Activated T-cell treated with anti-CD3 and anti-CD28 coated beads, Interleukin-2, amount 50 U/mL, for 24 hours (primary cell): ENCODE measurements at regions not wholly inside any gene's neighbourhood (a gene's known extent, or its start where the extent isn't known, plus 50 kb on each side); places are given as distances from the start of the nearest gene placed in this dataset.

Experiments used
- DNase-seq: peaks from one replicate; pipeline ENCODE4 v3.0.0-alpha.2; 2020
- H3K27ac Mint-ChIP-seq: 2 replicates; pipeline ENCODE4 v1.8.0; 2020; ENCODE audit warnings: mild to moderate bottlenecking, mixed read lengths
- H3K27me3 Mint-ChIP-seq: 2 replicates; pipeline ENCODE4 v1.8.0; 2020; ENCODE audit warnings: mixed read lengths
- H3K36me3 Mint-ChIP-seq: 2 replicates; pipeline ENCODE4 v1.8.0; 2020; ENCODE audit warnings: low read depth, mixed read lengths
- H3K4me1 Mint-ChIP-seq: 2 replicates; pipeline ENCODE4 v1.8.0; 2020; ENCODE audit warnings: low read depth, mixed read lengths
- H3K4me3 Mint-ChIP-seq: 2 replicates; pipeline ENCODE4 v1.8.0; 2020; ENCODE audit warnings: mild to moderate bottlenecking, moderate library complexity, mixed read lengths
- H3K9me3 Mint-ChIP-seq: 2 replicates; pipeline ENCODE4 v1.8.0; 2020; ENCODE audit warnings: mixed read lengths

DNA sequence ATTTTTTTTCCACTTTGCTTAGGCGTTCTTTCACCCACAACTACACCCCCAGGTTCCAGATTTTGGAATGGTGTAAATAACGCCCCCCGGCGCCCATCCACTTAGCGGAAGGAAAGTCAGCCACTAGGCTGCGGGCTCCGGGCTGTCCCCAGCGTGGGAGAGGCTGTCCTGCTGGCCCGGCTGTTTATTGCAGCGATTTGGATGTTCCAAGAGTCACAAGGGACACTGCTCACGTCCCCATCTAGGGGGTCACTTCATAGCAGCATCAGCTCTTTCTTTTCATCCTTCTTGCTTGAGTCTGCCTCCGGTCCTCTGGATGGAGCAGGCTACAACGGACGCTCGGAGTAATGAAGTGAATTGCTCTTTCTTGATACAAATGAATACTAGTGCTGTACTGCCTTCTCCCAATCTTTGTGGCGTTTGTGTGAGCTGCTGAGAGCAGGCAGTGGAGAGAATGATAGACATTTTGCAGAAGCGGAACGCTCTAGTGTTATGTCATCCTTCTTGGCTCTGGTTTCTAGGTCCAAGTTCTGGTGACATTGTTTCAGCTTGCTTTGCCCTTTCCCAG, 50.7 kb upstream of the PAIP2B start:
- H3K27me3 Mint-ChIP-seq = peaks cover 88% of the 10 kb centered on the region
- peaks cover 23% of the 10 kb centered on the region for H3K4me1 Mint-ChIP-seq
- no peaks in the 10 kb centered on the region for H3K36me3 Mint-ChIP-seq
- H3K9me3 Mint-ChIP-seq = peaks cover 14% of the 10 kb centered on the region
- no peak overlapping the region for H3K27ac Mint-ChIP-seq
- peak; percentile 40 for DNase-seq
- peak overlapping the region; percentile 79 for H3K4me3 Mint-ChIP-seq

DNA sequence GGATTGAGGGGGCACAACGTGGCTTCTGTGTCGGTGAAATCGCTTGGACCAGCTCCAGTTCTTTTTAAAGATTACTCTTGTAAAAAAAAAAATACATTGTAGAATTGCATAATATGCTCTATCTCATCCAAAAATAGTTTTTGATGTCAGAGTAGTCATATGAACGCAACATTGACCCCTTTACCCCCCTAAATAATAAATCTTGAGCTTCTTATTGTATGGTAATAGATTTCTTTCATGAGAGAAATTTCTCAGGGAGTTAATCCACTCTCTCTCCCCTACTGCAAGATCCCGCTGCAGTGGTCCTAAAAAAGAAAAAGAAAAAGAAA, 50.2 kb upstream of the PAIP2B start:
- peak overlapping the region; percentile 79 for H3K4me3 Mint-ChIP-seq
- DNase-seq = no peak

GRCh38 chr2:71276311-71277146, 49.6 kb upstream of the PAIP2B start:
- Mint-ChIP-seq H3K27ac (peak overlapping the region; percentile 22), H3K4me1 (peaks cover 23% of the 10 kb centered on the region), H3K36me3 (no peaks in the 10 kb centered on the region), H3K9me3 (peaks cover 14% of the 10 kb centered on the region), H3K27me3 (peaks cover 88% of the 10 kb centered on the region), H3K4me3 (peak overlapping the region; percentile 79)
- DNase-seq = peak; percentile 94

More for the DNA sequence above, 50.2 kb upstream of the PAIP2B start:
- Mint-ChIP-seq H3K9me3 (peaks cover 14% of the 10 kb centered on the region), H3K27me3 (peaks cover 88% of the 10 kb centered on the region), H3K4me1 (peaks cover 23% of the 10 kb centered on the region), H3K36me3 (no peaks in the 10 kb centered on the region), H3K27ac (no peak overlapping the region)
